NCI-H510A treated with DMSO at 0.1 percent for 48 hours (cell line): ENCODE measurements at regions not wholly inside any gene's neighbourhood (a gene's known extent, or its start where the extent isn't known, plus 50 kb on each side); places are given as distances from the start of the nearest gene placed in this dataset.
"Not testable (repeated sequence)": the region's sequence is repeated elsewhere in the genome, so short reads cannot be mapped to it uniquely, and the experiment has no call there.

Experiments
- DNase-seq: peaks from one replicate; lab custom pipeline; 2025; lab: John Stamatoyannopoulos, UW

DNA sequence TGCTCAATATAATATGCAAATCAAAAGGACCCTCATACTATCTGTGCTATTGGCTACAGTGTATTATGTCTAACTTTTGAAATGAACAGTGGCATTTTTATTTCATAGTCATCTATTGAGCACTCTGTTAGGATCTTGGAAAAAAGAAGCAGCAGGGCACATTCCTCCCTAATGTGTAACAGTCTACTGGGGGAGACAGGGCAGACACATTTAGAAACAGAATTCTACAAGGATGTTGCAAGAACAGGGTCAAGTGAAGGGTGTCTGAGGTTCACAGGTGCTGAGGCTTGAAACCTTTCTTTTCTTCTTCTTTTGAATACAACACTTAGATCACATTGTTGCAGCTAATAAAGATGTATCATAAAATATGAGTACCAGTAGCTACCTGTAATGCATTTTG is 129.7 kb upstream of the SLC4A4 start:
- no peak for DNase-seq

- no peak for DNase-seq
Observed at GRCh38 chr4:71210823-71211222, 128.0 kb upstream of the SLC4A4 start.

- DNase-seq = no peak
Observed at GRCh38 chr4:71211748-71212147, 127.1 kb upstream of the SLC4A4 start.

- no peak for DNase-seq
Observed at GRCh38 chr4:71212216-71212615, 126.6 kb upstream of the SLC4A4 start.

GRCh38 chr4:71214578-71214977 is 124.2 kb upstream of the SLC4A4 start:
- no peak for DNase-seq

DNA sequence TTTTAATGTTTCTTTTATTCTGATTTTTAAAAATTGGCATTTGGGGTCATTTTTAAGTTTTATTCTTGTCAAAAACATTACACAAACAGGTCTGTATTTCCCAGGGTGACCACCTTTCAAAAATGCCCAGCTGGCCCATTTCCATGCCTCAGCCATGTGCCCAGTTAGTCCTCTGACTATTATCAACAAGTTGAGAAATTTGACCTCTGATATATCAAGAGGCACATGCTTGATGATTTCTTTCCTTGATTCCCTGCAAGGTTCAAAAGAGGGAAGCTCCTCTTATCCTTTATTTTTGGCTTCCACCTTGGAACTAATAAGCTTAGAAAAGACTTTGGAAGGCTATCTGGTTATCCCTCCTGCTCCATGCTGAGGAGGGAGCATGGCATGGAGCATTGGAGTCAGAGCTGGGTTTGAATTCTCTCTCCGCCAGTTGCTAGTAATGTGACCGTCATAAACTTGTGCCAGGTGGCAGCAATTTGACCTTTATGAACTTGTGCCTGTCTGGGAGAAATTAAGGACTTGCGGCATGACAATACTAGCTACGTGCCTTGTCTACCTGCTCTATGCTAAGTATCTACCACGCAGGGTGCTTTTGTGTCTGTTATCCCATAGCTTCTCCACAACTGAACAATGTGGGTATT is 122.4 kb upstream of the SLC4A4 start:
- no peak for DNase-seq

DNA sequence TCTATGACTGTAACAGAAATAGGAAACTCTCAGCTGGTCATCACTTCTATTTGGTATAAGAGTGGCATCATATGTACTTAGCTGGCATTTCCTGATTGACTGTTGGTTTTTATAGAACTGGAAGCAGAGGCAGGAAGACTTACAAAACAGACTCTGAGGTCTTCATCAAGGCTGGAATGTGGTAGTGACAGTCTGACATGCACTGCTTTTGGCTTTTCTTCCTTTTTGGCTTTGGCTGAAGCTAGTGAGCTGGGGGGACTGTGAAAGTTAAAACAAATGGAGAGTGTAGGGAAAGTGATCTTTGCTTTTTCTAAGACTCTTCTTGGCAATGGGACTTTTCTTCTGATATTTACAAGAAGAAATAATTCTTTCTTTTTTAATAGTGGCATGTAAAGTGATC is 121.1 kb upstream of the SLC4A4 start:
- no peak for DNase-seq

DNA sequence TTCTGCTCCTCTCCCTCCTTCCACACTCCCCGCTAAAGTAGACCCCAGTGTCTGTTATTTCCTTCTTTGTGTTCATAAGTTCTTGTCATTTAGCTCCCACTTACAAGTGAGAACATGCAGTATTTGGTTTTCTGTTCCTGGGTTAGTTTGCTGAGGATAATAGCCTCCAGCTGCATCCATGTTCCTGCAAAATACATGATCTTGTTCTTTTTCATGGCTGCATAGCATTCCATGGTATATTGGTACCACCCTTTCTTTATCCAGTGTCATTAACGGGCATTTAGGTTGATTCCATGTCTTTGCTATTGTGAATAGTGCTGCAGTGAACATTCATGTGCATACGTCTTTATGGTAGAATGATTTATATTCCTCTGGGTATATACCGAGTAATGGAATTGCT is 118.0 kb upstream of the SLC4A4 start:
- DNase-seq = not testable (repeated sequence)

- no peak for DNase-seq
Observed at GRCh38 chr4:71221510-71222466, 117.0 kb upstream of the SLC4A4 start.

DNA sequence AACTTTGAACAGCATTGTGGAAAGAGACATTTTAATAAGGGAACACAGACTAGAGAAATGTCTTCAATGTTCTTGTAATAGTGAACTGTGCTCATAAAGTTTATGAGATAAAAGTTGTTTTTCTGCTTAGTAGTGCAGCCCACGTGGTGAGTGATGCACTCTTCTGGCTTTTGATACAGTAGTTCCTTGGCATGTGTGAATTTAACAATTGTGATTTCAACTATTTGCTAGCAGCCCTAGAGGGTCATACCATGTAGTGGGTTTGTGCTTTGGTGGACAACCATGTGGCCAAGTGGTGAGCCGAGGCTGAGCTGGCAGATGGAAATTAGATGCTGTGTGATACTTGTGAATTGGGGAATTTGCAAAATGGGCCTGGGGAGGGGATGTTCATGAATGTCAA is 116.2 kb upstream of the SLC4A4 start:
- DNase-seq = no peak

DNA sequence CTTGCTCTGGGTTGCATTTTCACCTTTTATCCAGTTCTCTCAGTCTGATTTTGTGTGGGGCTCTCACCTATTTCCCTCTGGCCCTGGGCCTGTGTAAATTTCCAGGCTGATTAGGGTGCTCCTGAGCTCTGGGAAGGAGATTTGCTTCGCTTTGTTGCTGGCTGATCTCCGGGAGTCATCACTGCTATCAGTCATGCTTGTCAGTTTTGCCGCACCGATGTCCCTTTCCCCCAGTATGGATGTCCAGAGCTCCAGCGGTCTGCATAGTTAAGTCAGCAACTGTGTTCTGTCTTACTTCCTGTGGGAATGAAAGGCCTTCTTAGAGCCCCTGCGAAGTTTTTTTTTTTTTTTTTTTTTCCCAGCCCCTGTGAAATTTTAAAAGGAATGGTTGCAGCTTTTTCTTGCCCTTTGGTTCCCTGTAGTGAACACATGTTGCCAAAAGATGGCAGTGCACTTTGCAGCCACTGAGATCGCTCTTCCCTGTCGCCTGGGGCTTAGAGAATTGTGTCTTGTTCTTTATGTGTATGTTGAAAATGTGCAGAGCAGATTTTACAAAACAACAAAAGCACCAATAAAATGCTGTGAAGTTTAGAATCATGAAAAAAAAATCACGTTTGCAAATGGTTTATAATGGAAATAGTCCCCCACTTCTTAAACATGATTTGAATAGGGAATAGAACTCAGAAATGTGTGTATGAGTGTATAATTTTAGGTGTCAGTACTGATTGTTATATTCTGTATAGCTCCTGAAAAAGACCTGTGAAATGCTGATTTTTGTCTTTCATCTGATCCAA is 109.1 kb upstream of the SLC4A4 start:
- peak; percentile 42 for DNase-seq

DNA sequence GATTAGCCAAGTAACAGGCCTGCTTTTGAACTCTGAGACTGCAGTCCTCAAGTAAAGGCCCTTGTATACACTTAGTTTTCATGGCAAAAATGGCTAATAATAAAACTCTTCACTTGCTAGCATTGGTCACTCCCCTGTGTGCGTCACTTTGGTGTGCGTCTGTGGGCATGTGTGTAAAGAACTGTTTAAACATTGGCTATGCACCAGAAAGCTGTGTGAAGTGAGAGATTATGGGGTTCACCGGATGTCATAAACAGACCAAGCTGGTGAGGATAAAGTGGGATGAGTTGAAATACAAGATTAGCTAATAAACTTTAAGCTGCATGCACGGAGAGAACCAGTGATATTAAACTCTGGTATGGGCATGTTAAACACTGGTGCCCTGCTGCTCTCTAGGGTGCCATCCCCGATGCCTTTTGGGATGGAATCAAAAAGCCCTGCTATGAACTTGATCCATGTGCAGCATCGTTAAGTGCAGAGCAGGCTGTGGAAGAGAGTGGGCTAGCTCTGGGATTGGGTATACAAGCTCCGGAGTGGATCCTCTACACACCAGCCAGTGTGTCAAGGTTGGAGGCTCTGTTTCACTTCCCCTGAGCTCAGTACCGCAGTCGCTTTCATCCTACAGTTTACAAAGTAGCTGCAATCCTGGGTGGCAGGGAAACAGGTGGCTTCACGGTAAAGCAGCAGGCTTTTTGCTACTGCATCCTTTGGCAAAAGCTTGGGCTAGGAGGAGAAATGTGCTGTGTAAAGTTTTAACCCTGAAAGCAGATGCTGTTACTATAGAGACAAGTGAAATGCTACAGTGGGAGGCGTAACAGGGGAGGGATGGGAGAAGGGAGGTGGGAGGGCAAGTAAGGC is 108.3 kb upstream of the SLC4A4 start:
- DNase-seq = no peak

GRCh38 chr4:71231129-71232055 is 107.4 kb upstream of the SLC4A4 start:
- DNase-seq = no peak

GRCh38 chr4:71232056-71232430 is 106.8 kb upstream of the SLC4A4 start:
- DNase-seq = no peak

DNA sequence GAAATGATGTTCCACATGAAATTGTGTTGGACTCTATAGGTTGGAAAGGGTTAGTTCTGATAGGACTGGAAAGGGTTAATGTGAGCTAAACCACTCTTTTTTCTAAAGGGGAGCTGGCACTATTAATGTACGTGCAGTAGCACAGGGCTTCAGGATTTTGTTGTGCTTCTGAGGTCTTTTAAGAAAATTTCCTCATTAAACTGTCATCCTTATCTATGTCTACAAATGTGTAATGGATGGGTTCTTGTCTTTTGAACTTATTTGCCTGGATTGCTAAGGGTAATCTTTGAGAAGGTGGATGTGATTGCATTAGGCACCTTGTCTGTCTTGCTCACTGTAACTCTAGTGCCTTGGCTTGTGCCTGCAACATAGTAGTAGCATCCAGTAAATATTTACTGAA is 106.0 kb upstream of the SLC4A4 start:
- no peak for DNase-seq

DNA sequence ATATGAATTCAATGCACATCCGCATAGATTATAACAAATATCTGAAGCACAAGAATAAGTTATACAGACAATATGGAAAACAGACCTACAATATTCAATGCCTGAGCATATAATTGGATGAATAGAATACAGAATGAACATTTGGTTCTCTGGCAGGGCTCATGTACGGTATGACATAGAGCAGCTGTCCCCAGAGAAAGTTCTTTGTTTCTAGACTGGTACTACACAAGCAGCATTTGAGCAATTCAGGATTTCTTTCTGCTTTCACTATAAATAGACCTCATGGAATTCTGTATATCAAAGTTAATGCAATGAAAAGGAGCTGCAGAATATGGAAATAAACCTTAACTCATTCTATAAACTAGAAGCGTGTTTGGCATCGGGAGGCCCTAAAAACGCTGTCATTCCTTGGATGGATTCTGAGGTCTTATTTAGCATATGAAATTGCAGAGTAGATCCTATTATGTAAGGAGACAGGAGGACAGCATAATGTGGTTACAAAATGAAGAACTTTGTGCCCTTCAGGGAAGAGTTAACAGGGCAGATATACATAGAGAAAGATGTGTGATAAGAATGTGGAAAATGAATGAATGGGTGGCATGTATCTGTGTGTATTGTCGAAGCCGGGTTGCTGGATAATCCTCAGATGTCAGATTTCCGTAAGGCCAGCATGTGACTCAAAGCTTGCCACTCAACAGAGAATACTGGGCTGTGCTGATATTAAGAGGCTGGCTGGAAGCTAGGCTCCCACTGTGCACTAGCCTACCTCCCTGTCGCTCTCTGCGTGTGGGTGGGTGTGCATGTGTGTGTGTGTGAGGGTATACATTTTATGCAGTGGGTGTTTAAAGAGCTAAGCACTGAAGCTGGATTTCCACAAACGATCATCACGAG is 103.3 kb upstream of the SLC4A4 start:
- no peak for DNase-seq

DNA sequence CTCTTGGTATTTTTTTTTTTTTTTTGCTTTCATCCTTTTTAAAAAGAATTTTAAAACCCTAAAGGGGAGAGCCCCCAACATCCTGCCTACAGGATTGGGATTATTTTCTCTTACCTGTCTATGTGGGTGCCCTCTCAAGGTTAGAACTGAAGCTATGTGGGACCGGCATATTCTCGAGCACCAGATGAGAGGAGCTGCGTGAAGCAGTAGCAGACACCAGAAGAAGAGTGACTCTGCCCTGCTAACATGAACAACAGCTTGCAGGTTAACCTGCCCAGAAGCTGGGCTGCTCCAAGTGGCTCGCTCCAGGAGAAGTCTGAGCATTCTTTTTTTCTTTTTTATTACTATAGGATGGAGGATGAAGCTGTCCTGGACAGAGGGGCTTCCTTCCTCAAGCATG is 102.6 kb upstream of the SLC4A4 start:
- DNase-seq = no peak

GRCh38 chr4:71237641-71238040 is 101.2 kb upstream of the SLC4A4 start:
- no peak for DNase-seq

GRCh38 chr4:71239365-71239764 is 99.5 kb upstream of the SLC4A4 start:
- no peak for DNase-seq

DNA sequence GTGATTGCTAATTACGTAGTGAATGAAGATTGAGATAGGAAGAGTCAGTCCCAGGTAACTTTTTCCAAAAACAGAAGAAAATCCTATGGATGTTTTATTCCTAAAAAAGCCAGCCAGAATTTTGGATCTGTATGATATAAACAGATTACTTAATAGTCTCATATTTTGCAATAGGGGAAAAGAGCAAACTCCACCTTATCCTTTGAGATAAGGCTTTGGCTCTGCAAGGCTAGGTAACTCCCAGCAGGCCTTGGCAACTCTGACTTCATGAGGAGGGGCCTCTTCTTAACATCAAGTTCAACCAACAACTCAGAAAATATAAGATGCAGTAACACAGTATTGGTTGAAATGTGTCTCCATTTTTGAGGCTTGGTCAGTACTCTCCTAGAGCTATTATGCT is 98.7 kb upstream of the SLC4A4 start:
- DNase-seq = no peak
